ENCODE measurements at regions not wholly inside any gene's neighbourhood (a gene's known extent, or its start where the extent isn't known, plus 50 kb on each side); places are given as distances from the start of the nearest gene placed in this dataset.

GRCh38 chr1:199178646-199179045, 539.8 kb downstream of the PTPRC start:
- TF ChIP-seq, protein P1, sequence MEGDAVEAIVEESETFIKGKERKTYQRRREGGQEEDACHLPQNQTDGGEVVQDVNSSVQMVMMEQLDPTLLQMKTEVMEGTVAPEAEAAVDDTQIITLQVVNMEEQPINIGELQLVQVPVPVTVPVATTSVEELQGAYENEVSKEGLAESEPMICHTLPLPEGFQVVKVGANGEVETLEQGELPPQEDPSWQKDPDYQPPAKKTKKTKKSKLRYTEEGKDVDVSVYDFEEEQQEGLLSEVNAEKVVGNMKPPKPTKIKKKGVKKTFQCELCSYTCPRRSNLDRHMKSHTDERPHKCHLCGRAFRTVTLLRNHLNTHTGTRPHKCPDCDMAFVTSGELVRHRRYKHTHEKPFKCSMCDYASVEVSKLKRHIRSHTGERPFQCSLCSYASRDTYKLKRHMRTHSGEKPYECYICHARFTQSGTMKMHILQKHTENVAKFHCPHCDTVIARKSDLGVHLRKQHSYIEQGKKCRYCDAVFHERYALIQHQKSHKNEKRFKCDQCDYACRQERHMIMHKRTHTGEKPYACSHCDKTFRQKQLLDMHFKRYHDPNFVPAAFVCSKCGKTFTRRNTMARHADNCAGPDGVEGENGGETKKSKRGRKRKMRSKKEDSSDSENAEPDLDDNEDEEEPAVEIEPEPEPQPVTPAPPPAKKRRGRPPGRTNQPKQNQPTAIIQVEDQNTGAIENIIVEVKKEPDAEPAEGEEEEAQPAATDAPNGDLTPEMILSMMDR (conservative IDR thresholded peaks at IDR 0.05 in 1 of 2, IDR thresholded peaks at IDR 0.05 in 1 of 2; ENCODE audit: extremely low read depth in 1 of 2, insufficient read depth in 1 of 2, low read depth in 1 of 2, low read length in 2 of 2), result no peak
- no peak for TF ChIP-seq EZH2 (IDR thresholded peaks at IDR 0.05; ENCODE audit: borderline replicate concordance, low read length)
